ENCODE measurements at regions not wholly inside any gene's neighbourhood (a gene's known extent, or its start where the extent isn't known, plus 50 kb on each side); places are given as distances from the start of the nearest gene placed in this dataset.

DNA sequence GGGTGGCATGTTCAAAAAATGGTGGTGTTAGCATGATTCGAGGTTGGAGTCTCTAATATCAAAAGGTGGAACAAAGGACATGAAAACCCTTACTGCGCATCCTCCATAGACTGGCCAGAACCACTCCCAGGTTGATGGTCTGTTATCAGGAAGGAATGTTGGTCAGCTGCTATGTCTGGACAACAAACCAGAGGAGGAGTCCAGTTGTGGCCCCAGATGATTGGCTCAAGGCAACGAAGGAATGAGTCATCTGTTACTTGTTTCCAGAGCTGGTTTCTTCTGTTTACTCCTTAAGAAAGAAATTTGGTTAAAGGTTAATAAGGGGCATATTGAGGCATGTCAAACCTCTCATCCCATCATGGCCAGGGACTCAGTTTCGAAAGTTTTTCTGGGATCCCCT, 56.8 kb upstream of the GRIA4 start:
- DNase-seq: no peak

DNA sequence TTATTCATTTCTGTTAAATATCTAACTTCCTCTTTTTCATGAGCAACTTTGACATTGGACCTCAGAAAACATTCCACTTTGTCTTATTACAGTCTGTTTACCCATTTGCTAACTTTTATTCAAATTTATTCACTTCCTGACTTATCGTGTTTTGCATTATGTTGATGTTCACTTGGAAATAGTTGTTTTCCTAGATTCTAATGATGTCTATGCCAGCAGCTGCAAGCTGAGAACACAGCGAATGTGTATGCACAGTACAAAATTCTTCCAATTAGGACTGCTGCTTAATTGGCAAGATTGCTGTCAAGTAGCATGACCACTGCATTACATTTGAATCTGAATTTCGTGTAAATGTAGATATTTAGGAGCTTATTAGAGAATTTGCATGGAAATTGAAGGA, 61.5 kb upstream of the GRIA4 start:
- no peak for DNase-seq

DNA sequence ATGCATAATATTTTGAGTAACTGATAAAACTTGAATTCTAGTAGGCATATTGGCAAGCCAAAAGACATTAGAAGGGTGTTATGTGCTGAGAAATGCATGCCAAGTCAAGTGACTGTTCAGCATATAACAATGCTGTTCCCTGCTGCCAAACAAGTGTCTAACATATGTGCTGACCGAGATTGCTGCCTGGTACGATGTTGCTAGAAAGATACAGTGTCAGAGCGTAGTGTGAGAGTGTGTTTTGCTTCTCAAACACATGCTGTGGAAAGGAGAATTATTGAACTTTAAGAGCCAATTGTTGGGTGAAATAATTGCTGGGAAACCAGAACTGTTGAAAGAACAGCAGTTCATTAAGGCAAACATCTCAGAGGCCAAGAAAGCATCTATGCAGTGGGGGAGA, 71.3 kb upstream of the GRIA4 start:
- DNase-seq: no peak

GRCh38 chr11:105537531-105537930, 72.3 kb upstream of the GRIA4 start:
- no peak for DNase-seq

- DNase-seq: no peak
Observed at GRCh38 chr11:105524286-105524685, 85.6 kb upstream of the GRIA4 start.

DNA sequence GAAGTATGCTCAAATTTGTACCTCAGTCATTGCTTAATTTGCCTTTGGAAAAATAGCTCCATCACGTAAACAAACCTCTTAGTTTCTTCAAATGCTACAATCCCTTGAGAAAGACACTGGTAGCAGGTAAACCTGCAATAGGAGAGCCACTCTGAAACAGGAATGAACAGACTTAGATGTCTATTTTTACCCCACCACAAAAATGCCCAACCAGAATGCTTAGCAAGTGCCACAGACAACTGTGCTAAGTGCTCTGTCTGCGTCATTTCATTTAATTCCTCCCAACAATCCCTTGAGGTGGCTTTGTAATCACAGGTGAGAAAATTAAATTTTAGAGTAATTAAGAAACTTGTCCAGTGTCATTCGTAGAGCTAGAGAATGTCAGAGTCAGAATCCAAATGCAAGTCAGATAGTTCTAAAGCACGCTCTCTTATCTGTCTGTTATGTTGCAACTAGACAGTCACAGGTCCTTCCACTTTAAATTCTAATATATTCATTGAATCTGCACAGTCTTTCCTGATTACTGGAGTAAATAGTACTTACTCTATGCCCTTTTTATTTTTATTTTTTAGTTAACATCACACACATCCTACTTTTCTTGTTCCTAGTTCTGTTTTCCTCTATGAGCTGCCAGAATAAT, 89.0 kb upstream of the GRIA4 start:
- no peak for DNase-seq

GRCh38 chr11:105507496-105508254, 102.2 kb upstream of the GRIA4 start:
- DNase-seq: no peak

GRCh38 chr11:105492010-105492409, 117.9 kb upstream of the GRIA4 start:
- no peak for DNase-seq

- no peak for DNase-seq
Observed at GRCh38 chr11:105491394-105491793, 118.5 kb upstream of the GRIA4 start.

DNA sequence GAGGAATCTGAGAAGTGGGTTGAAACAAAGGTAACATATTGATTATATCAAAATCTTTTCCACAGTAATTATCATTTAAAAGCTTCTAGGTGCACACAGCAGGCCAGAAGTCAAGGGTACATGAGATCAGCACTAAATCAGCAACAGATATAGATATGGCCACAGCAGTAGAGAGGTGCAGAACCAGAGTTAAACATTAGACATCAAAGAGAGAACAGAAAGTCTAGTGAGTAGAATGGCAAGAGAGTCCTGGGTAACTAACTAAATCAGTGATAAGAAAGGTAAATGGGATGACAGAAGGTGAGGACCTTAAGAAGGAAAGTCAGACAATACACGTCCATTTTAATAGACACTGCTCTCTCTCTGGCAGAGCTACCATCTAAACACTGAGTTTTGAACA, 119.5 kb upstream of the GRIA4 start:
- DNase-seq: no peak

DNA sequence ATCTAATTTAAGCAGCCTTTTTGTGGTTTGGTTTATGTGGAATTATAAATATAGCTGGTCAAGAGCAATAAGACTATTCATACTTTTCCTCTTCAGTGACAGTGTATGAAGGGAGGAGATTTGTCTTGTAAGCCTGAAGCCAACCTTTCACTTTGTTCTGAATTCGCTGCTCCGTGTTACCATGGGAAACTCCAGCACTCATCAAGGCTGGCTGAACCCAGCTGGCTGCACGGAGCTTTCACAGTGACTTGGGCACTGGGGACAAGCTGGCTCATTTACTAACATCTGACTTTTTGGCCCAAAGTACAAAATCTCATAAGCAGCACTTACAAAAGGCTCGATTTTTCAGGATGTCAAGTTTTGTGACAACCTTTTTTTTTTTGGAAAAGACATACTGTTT, 120.4 kb upstream of the GRIA4 start:
- no peak for DNase-seq

DNA sequence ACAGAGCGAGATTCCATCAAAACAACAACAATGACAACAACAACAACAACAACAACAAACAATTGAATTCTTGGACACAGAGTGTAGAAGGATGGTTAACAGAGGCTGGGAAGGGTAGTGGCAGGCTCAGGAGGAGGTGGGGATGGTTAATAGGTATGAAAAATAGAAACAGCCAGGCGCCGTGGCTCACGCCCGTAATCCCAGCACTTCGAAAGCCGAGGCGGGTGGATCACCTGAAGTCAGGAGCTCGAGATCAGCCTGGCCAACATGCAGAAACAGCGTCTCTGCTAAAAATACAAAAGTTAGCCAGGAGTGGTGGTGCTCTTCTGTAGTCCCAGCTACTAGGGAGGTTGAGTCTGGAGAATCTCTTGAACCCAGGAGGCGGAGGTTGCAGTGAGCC, 122.9 kb upstream of the GRIA4 start:
- no peak for DNase-seq

DNA sequence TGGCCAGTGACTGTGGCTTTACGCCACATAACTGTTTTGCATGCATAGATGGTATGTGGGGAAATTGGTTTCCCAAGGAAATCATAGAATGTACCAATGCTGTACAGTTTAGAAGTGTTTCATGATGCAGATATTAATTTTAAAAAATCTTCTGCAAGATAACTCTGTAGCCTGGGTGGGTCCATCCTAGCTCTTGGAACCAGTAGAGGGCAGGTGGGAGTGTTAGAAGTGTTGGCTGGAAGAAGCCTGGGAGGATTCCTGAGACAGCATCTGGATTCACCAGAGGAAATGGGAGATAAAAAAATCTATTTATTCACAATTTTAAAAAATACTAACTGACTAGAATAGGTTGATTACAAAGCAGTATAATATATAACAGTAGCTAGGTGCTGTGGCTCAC, 139.9 kb upstream of the GRIA4 start:
- DNase-seq: no peak

GRCh38 chr11:105468154-105468553, 141.7 kb upstream of the GRIA4 start:
- DNase-seq: no peak

DNA sequence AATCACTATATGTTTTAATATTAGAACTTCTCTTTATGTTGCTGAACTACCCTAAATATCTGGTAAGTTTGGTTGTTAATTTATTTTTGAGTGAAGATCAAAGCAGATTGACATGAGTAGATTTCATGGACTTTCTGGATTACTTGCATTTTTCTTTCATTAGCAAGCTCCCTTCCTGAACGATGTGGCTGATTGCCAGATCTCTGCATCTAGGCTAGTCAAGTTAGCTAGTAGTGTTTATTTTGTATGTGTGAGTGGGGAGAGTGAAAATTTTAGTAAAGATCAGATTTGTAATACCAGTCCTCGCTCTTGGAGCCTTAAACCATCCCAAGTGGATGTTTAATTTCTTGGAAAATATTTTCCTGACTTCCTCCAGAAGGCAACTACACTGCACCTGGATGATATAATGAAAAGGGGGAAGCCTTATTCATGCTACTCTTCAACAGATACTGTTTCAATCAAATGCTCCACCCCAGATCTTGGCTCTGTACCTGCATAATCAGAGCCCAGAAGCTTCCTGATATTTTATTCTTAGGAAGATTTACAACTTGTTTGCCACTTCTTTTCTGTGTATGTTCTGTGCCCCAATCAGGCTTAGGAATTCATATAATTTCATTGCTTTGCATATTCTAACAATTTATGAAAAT, 143.2 kb upstream of the GRIA4 start:
- DNase-seq: no peak

- DNase-seq: no peak
Observed at GRCh38 chr11:105458071-105458470, 151.8 kb upstream of the GRIA4 start.

GRCh38 chr11:105456950-105457349, 152.9 kb upstream of the GRIA4 start:
- DNase-seq: no peak

- DNase-seq: no peak
Observed at GRCh38 chr11:105449100-105449734, 160.7 kb upstream of the GRIA4 start.

GRCh38 chr11:105448703-105449079, 161.2 kb upstream of the GRIA4 start:
- no peak for DNase-seq

GRCh38 chr11:105447936-105448702, 161.8 kb upstream of the GRIA4 start:
- no peak for DNase-seq

GRCh38 chr11:105443623-105444022, 166.2 kb upstream of the GRIA4 start:
- DNase-seq: no peak

GRCh38 chr11:105432241-105432995, 177.5 kb upstream of the GRIA4 start:
- DNase-seq: no peak

Data from NCI-H1105 (cell line).